Esophagus muscularis mucosa (tissue), 4 donors: ENCODE measurements at regions not wholly inside any gene's neighbourhood (a gene's known extent, or its start where the extent isn't known, plus 50 kb on each side); places are given as distances from the start of the nearest gene placed in this dataset.

ENCODE experiments used
- DNase-seq: peaks from one replicate; pipeline ENCODE4 v3.0.0-alpha.2; 2017; ENCODE audit errors: extremely low spot score
- H3K27ac ChIP-seq, 4 donors: fragments of 200-600 bp; sonication (generic); replicated peaks in 1 of 4; 1 replicate in 3 of 4; 2 replicates in 1 of 4; pipeline ENCODE4 v1.5.1; 2016 to 2019; ENCODE audit warnings: mild to moderate bottlenecking in 1 of 4
- H3K27me3 ChIP-seq, 4 donors: fragments of 200-600 bp; sonication (generic); one replicate each; pipeline versions ENCODE4 v1.5.1 to v1.6.0; 2016 to 2019
- H3K36me3 ChIP-seq, 4 donors: fragments of 200-600 bp; sonication (generic); one replicate each; pipeline ENCODE4 v1.5.1; 2016 to 2019
- H3K4me1 ChIP-seq, 4 donors: fragments of 200-600 bp; sonication (generic); one replicate each; pipeline ENCODE4 v1.5.1; 2016 to 2019
- H3K4me3 ChIP-seq, 4 donors: fragments of 200-600 bp; sonication (generic); 1 replicate in 2 of 4; 2 replicates in 2 of 4; pipeline ENCODE4 v1.5.1; 2016 to 2019; ENCODE audit warnings: mild to moderate bottlenecking in 4 of 4, moderate library complexity in 1 of 4
- H3K9me3 ChIP-seq, 4 donors: fragments of 200-600 bp; sonication (generic); 1 replicate in 3 of 4; 2 replicates in 1 of 4; pipeline ENCODE4 v1.5.1; 2016 to 2019
- EP300 ChIP-seq: sonication (generic); formaldehyde crosslinking; IDR thresholded peaks from one replicate; pipeline ENCODE4 v1.6.1; 2017; ENCODE audit warnings: antibody characterized with exemption
- POLR2A ChIP-seq: fragments of 450-650 bp; IDR thresholded peaks from one replicate; pipeline ENCODE4 v1.6.1; 2017; ENCODE audit warnings: antibody characterized with exemption, moderate library complexity, mild to moderate bottlenecking, low read depth
- POLR2AphosphoS5 ChIP-seq, 2 donors: sonication (generic); formaldehyde crosslinking; IDR thresholded peaks; one replicate each; pipeline ENCODE4 v1.6.1; 2017; ENCODE audit warnings: antibody characterized with exemption in 2 of 2
- WGBS: methylation state at CpG from one replicate; pipeline ENCODE4 v1.1.5; 2018; 5-methylcytosine and 5-hydroxymethylcytosine counted together
- intact Hi-C: fragments of 100-400 bp; cut with DNase I; formaldehyde crosslinking; loops from one replicate; pipeline ENCODE4 v1.15.1; 2023
- TF ChIP-seq, protein P1 (sequence below), 3 experiments: fragments of 200-600 bp in 2 of 3; fragments of 450-650 bp in 1 of 3; sonication (generic) in 2 of 3; IDR thresholded peaks; one replicate each; pipeline ENCODE4 v1.5.1; 2017 to 2019; ENCODE audit warnings: antibody characterized with exemption in 3 of 3, mild to moderate bottlenecking in 2 of 3, moderate library complexity in 1 of 3

DNA sequence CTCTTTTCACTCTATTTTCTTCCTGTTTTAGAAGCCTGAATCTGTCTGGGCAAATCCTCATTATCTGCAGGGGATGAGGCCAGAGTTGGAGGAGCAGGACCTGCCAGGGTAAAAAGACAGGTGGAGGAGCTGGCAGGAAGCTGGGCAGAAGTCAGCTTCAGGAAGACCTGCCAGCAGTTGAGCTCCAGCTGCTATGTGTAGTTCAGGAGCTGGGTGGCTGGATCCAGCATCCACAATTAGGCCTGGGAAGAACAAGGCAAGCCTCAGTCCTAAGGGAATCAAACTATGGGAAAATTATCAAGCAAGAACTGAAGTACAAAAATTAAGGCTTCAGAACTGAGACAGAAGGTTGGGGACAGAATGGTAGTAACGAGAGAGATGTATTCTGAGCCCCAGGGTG is 174.0 kb downstream of the MREG start:
- intact Hi-C loops = loop anchor here (10.0 kb wide), 1 partner anchor 405 kb away; the partner anchor contains the start of gene FN1
- WGBS = 83% methylated on average over 1 of the region's 1 CpG
- TF ChIP-seq, protein P1, sequence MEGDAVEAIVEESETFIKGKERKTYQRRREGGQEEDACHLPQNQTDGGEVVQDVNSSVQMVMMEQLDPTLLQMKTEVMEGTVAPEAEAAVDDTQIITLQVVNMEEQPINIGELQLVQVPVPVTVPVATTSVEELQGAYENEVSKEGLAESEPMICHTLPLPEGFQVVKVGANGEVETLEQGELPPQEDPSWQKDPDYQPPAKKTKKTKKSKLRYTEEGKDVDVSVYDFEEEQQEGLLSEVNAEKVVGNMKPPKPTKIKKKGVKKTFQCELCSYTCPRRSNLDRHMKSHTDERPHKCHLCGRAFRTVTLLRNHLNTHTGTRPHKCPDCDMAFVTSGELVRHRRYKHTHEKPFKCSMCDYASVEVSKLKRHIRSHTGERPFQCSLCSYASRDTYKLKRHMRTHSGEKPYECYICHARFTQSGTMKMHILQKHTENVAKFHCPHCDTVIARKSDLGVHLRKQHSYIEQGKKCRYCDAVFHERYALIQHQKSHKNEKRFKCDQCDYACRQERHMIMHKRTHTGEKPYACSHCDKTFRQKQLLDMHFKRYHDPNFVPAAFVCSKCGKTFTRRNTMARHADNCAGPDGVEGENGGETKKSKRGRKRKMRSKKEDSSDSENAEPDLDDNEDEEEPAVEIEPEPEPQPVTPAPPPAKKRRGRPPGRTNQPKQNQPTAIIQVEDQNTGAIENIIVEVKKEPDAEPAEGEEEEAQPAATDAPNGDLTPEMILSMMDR (IDR thresholded peaks at IDR 0.05) = no peak
- TF ChIP-seq POLR2A (no peak), EP300 (no peak), POLR2AphosphoS5 (IDR thresholded peaks at IDR 0.05) (no peak)

DNA sequence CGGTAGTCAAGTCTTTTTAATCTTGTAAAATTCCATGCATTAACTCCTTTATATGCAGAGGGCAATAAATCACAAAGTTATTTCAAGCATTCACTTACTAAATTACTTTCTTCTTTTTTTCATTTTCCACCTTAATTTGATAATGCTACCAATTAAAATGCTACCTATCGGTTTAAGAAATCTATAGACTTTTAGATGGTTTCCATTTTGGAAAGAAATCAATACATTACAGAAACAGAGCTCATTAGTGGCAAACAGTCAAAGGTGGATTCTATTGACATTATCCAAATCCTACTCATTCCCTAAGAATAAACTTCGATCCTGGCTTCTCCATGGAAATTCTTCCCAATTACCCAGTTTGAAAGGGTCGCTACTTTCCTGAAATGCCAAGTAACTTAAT is 176.5 kb downstream of the MREG start:
- 93% methylated on average over 4 of the region's 4 CpGs for WGBS
- no peak for DNase-seq
- intact Hi-C loops = loop anchor here (10.0 kb wide), 1 partner anchor 402 kb away; the partner anchor contains the start of gene FN1
- no peaks in the 10 kb centered on the region for H3K36me3 ChIP-seq
- H3K4me3 ChIP-seq = no peak overlapping the region
- H3K4me1 ChIP-seq = peaks cover 0 to 50% (median 30%) of the 10 kb centered on the region in 4 donors
- no peaks in the 10 kb centered on the region for H3K9me3 ChIP-seq
- H3K27me3 ChIP-seq = no peaks in the 10 kb centered on the region
- no peak overlapping the region for H3K27ac ChIP-seq
- TF ChIP-seq EP300 = no peak
- no peak for TF ChIP-seq POLR2AphosphoS5 (IDR thresholded peaks at IDR 0.05)
- no peak for TF ChIP-seq POLR2A
- TF ChIP-seq, protein P1 (IDR thresholded peaks at IDR 0.05) = no peak

More for the DNA sequence above, 174.0 kb downstream of the MREG start:
- Histone ChIP-seq H3K4me3 (no peak overlapping the region), H3K4me1 (peaks cover 0 to 41% (median 26%) of the 10 kb centered on the region in 4 donors), H3K9me3 (no peaks in the 10 kb centered on the region), H3K27me3 (no peaks in the 10 kb centered on the region), H3K27ac (peak overlapping the region in 2 of 4 donors; percentile 0 to 2), H3K36me3 (no peaks in the 10 kb centered on the region)
- peak; percentile 34 for DNase-seq

DNA sequence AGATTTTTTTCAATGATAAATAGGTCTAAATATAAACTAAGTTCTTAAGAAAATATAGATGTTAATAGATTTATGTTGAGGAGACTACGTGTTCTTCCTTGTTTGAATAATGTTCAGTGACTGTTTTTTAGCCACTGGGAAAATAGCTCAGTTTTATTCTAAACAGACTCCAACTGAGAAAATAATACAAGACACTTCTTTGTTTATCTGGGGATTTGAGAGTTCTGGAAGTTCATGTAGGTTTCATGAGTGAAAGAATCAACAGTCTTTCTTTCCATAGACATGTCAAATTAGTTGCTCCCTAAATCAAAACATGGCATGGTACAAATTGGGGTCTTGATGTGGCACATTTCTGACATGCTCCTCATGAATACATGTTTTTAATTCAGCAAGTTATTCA is 177.7 kb downstream of the MREG start:
- TF ChIP-seq, protein P1 (IDR thresholded peaks at IDR 0.05) = no peak
- TF ChIP-seq POLR2AphosphoS5 (IDR thresholded peaks at IDR 0.05) (no peak), POLR2A (no peak), EP300 (no peak)
- 66% methylated on average over 1 of the region's 1 CpG for WGBS
- Histone ChIP-seq H3K27me3 (no peaks in the 10 kb centered on the region), H3K4me3 (no peak overlapping the region), H3K27ac (no peak overlapping the region), H3K4me1 (peaks cover 0 to 56% (median 37%) of the 10 kb centered on the region in 4 donors), H3K36me3 (no peaks in the 10 kb centered on the region), H3K9me3 (no peaks in the 10 kb centered on the region)
- no peak for DNase-seq
- intact Hi-C loops = loop anchor here (10.0 kb wide), 1 partner anchor 401 kb away; the partner anchor contains the start of gene FN1

DNA sequence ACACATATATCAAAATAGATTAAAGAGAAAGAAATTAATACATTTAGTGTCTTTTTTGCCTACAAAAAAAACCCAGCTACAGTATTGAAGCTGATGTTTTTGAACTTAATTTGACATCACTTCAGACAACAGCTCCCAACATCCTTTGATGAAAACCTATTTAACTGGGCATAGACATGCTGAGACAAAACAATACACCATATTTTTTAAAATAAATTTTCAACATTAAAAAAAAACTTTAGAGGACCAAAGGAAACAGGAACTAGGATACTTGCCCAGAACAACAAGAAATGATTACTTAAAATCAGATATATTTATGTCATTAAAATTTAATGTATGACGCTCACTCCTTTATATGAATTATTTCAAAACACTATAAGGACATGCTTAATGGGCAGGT is 178.1 kb downstream of the MREG start:
- no peak for DNase-seq
- H3K4me3 ChIP-seq = no peak overlapping the region
- intact Hi-C loops = loop anchor here (10.0 kb wide), 1 partner anchor 400 kb away; the partner anchor contains the start of gene FN1
- TF ChIP-seq POLR2AphosphoS5 (IDR thresholded peaks at IDR 0.05) = no peak
- peaks cover 0 to 60% (median 41%) of the 10 kb centered on the region in 4 donors for H3K4me1 ChIP-seq
- H3K27ac ChIP-seq = no peak overlapping the region
- 88% methylated on average over 1 of the region's 1 CpG for WGBS
- no peaks in the 10 kb centered on the region for H3K9me3 ChIP-seq
- no peaks in the 10 kb centered on the region for H3K36me3 ChIP-seq
- no peaks in the 10 kb centered on the region for H3K27me3 ChIP-seq

DNA sequence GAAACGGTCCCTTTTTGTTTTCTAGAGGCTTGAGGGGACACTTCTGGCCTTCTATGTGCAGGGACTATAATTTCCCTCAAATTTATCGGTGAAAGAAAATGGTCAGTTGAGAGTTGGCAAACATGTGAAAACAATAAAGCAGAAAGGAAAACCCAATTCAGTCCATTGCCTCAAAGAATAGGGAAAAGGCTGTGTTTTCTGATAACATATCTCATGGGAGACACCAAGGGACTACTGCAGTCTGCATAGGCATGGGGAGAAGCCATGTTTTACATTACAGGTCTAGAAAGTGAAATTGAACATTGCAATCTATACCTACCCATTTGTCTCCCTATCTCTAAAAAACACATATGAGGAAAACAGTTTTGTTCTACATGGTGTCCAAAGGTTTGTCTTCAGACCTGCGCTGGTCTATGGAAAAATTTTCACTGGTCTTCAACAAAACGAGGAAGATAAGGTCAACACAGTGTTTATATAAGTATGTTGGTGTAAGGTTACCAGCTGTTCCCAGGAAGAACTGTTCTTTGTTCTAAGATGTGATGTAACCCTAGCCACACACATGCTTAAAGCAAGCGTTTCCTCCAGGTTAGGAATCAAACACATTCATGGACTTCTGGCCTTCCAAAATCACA is 179.7 kb downstream of the MREG start:
- TF ChIP-seq, protein P1 (IDR thresholded peaks at IDR 0.05) = no peak
- TF ChIP-seq POLR2AphosphoS5 (IDR thresholded peaks at IDR 0.05) (no peak), POLR2A (no peak), EP300 (no peak)
- peak; percentile 24 for DNase-seq
- no peaks in the 10 kb centered on the region for H3K36me3 ChIP-seq
- H3K27me3 ChIP-seq = no peaks in the 10 kb centered on the region
- peak overlapping the region in 1 of 4 donors; percentile 12 for H3K27ac ChIP-seq
- no peaks in the 10 kb centered on the region for H3K9me3 ChIP-seq
- intact Hi-C loops = loop anchor here (10.0 kb wide), 1 partner anchor 399 kb away; the partner anchor contains the start of gene FN1
- WGBS = 81% methylated on average over 5 of the region's 5 CpGs
- peaks cover 0 to 56% (median 39%) of the 10 kb centered on the region in 4 donors for H3K4me1 ChIP-seq
- H3K4me3 ChIP-seq = no peak overlapping the region
